ENCODE measurements at regions not wholly inside any gene's neighbourhood (a gene's known extent, or its start where the extent isn't known, plus 50 kb on each side); places are given as distances from the start of the nearest gene placed in this dataset.

DNA sequence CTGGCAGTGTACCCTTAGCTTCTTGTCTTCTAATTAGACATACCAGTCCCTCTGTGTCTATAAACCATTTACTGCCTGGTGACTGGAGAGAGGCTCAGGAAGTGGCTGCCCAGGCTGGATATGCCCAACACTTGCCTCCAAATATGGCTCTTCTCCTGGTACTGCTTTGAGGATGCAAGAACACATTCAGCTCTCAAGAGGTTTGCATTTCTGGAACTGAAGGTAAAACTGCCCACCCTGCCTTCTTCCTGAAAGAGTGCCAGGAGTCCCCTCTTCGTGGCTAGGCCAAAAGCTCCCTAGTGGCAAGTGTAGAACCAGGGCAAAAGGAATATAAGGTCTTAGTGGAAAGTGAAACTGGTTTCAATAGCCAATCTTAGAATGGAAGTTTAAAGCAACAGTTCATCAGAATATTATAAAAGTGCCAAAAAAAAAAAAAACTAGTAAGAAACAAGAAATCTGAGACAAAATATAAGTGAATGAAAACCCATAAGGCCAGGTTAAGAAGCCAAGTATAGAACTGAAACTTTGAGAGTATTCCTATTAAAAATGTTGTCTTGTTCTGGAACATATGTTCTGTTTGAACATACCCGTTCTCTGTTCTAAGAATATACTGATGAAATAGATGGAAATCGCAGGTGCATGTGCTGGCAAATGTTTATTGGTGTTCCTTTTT is 77.2 kb upstream of the CTTNBP2NL start:
- no peaks in the 10 kb centered on the region for H4K20me1 ChIP-seq (ENCODE audit: control insufficient read depth, insufficient read depth)
- no peak for FAIRE-seq
- no peak for DNase-seq (ENCODE audit: low read depth, low spot score)
- SMC1A ChIA-PET (ENCODE audit: uncharacterized antibody, unreplicated experiment), result no interaction called here
- H3K27me3 ChIP-seq (replicated peaks in 1 of 2; ENCODE audit: control insufficient read depth in 2 of 2, insufficient read depth in 2 of 2, low read length in 1 of 2), result peaks cover 0 to 2% of the 10 kb centered on the region in 2 experiments; a peak in 1 of 4 replicates
- no peaks in the 10 kb centered on the region for H3K4me1 ChIP-seq (ENCODE audit: control insufficient read depth, insufficient read depth, low read length)
- WGBS (ENCODE audit: insufficient coverage, insufficient replicate concordance, low lambda C conversion rate, missing lambda C conversion rate), result 14% methylated on average over 3 of the region's 3 CpGs
- POLR2A ChIA-PET, result no interaction called here
- H3K27ac ChIP-seq (ENCODE audit: control insufficient read depth, insufficient read depth), result no peak overlapping the region
- no peak overlapping the region for H2AFZ ChIP-seq (ENCODE audit: control insufficient read depth, low read depth, low read length)
- CTCF ChIA-PET, result interaction anchor here (1.6 kb wide), 1 partner anchor 17 kb away, joined by 6 read pairs; no protein-coding TSS in a partner anchor
- in situ Hi-C loops (cut with MboI), result no loop called here
- no peak overlapping the region for H3K9ac ChIP-seq (ENCODE audit: control insufficient read depth, insufficient read depth, low read length)
- no peaks in the 10 kb centered on the region for H3K36me3 ChIP-seq (ENCODE audit: control insufficient read depth in 2 of 2, insufficient read depth in 2 of 2, low read length in 1 of 2)
- no peaks in the 10 kb centered on the region for H3K79me2 ChIP-seq (ENCODE audit: control insufficient read depth, insufficient read depth, low read length)
- no TSS peak for BruUV-seq (replicated peaks)
- no peak for TF ChIP-seq ZNF207 (IDR thresholded peaks at IDR 0.05; ENCODE audit: borderline replicate concordance)
- no peak for TF ChIP-seq YBX1 (IDR thresholded peaks at IDR 0.05)
- TF ChIP-seq BRCA1 (IDR thresholded peaks at IDR 0.05; ENCODE audit: low read depth, low read length), result no peak
- no peak for TF ChIP-seq NFIC (IDR thresholded peaks at IDR 0.05; ENCODE audit: low read depth, low read length)
- TF ChIP-seq, protein P1, sequence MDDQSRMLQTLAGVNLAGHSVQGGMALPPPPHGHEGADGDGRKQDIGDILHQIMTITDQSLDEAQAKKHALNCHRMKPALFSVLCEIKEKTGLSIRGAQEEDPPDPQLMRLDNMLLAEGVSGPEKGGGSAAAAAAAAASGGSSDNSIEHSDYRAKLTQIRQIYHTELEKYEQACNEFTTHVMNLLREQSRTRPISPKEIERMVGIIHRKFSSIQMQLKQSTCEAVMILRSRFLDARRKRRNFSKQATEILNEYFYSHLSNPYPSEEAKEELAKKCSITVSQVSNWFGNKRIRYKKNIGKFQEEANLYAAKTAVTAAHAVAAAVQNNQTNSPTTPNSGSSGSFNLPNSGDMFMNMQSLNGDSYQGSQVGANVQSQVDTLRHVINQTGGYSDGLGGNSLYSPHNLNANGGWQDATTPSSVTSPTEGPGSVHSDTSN (IDR thresholded peaks at IDR 0.05; ENCODE audit: insufficient replicate concordance, low read depth, low read length), result no peak
- TF ChIP-seq SIN3A (IDR thresholded peaks at IDR 0.05; ENCODE audit: low read depth, low read length), result no peak
- no peaks in the 10 kb centered on the region; the same call in 2 of the 3 replicates for H3K9me3 ChIP-seq (replicated peaks; ENCODE audit: control insufficient read depth, insufficient read depth, low read length)
- RAD21 ChIA-PET (ENCODE audit: unreplicated experiment), result no interaction called here
- no peak for ATAC-seq
- intact Hi-C loops (cut with micrococcal nuclease; ENCODE audit: unreplicated experiment), result no loop called here
- no peak overlapping the region for H3K4me2 ChIP-seq (ENCODE audit: control insufficient read depth, insufficient read depth)
- no peak overlapping the region for H3K4me3 ChIP-seq

Data from GM12878 (cell line).